ENCODE measurements at regions not wholly inside any gene's neighbourhood (a gene's known extent, or its start where the extent isn't known, plus 50 kb on each side); places are given as distances from the start of the nearest gene placed in this dataset.

GRCh38 chr1:65045022-65045817, 78.9 kb upstream of the JAK1 start:
- no peaks in the 10 kb centered on the region for H3K9me3 Mint-ChIP-seq
- DNase-seq: no peak

DNA sequence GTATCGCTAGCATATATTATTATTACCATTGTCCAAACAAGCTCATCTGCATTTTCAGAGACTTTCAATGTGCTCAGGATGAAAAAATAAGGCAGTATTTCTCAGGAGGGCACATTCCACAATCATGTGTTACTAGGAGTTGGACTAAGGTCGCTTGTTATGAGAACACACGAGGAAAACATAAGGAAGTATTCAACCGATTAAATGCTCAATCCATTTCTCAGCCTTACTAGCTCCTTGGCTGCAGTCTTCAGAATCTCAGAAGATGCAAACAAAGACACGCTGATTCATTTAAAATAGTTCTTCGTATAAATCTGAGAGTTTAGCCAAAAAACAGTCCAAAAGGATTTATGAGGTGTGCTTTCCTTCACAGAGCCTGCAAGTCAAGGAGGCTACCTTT, 82.0 kb upstream of the JAK1 start:
- TF ChIP-seq, protein P1, sequence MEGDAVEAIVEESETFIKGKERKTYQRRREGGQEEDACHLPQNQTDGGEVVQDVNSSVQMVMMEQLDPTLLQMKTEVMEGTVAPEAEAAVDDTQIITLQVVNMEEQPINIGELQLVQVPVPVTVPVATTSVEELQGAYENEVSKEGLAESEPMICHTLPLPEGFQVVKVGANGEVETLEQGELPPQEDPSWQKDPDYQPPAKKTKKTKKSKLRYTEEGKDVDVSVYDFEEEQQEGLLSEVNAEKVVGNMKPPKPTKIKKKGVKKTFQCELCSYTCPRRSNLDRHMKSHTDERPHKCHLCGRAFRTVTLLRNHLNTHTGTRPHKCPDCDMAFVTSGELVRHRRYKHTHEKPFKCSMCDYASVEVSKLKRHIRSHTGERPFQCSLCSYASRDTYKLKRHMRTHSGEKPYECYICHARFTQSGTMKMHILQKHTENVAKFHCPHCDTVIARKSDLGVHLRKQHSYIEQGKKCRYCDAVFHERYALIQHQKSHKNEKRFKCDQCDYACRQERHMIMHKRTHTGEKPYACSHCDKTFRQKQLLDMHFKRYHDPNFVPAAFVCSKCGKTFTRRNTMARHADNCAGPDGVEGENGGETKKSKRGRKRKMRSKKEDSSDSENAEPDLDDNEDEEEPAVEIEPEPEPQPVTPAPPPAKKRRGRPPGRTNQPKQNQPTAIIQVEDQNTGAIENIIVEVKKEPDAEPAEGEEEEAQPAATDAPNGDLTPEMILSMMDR (IDR thresholded peaks at IDR 0.05): no peak
- no peak overlapping the region for H3K4me3 Mint-ChIP-seq
- no peak for DNase-seq
- H3K27me3 Mint-ChIP-seq (ENCODE audit: low read depth, poor library complexity): peaks cover 5% of the 10 kb centered on the region
- no peak overlapping the region for H3K27ac Mint-ChIP-seq
- no peaks in the 10 kb centered on the region for H3K36me3 Mint-ChIP-seq (ENCODE audit: low read depth)
- no peaks in the 10 kb centered on the region for H3K9me3 Mint-ChIP-seq
- H3K4me1 Mint-ChIP-seq: no peaks in the 10 kb centered on the region

More at GRCh38 chr1:65045022-65045817, 78.9 kb upstream of the JAK1 start:
- no peak overlapping the region for H3K4me3 Mint-ChIP-seq
- H3K4me1 Mint-ChIP-seq: no peaks in the 10 kb centered on the region
- no peak overlapping the region for H3K27ac Mint-ChIP-seq
- no peaks in the 10 kb centered on the region for H3K36me3 Mint-ChIP-seq (ENCODE audit: low read depth)
- TF ChIP-seq, protein P1 (IDR thresholded peaks at IDR 0.05): no peak
- peaks cover 5% of the 10 kb centered on the region for H3K27me3 Mint-ChIP-seq (ENCODE audit: low read depth, poor library complexity)

DNA sequence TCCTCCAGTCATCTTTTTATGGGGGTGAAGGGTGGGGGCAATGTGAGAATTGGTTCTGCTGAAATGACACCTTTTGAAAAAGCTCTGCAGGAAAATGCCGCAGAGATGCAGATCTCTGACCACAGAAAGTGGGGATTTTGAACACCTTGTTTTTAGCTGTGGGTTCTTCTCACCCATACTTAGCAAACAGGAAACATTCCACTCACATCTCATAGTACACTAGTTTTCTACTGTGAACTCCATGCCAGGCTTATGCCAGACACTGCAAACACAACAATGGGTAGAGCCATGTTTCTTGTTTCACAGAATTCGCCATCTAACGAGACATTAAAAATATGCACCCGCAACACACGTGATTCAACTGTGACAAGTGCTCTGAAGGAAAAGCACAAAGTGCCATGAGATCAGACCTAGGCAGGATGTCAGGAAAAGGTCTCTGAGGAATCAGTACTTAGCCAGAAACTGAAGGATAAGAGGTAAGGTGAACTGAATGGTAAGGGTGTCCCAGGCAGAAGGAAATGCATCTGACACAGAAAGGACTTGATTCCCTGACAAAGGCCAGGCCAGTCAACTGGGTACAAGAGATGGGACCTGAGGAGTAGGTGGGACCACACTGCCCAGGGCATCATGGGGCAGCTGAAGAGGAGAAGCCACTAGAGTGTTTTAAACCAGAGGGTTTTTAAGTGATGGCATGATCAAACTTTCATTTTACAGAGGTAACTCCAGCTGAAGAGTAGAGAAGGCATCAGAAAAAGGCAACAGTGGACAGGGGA, 83.8 kb upstream of the JAK1 start:
- Mint-ChIP-seq H3K27ac (no peak overlapping the region), H3K4me3 (no peak overlapping the region), H3K9me3 (no peaks in the 10 kb centered on the region), H3K27me3 (ENCODE audit: low read depth, poor library complexity) (peaks cover 3% of the 10 kb centered on the region), H3K4me1 (no peaks in the 10 kb centered on the region), H3K36me3 (ENCODE audit: low read depth) (peaks cover 8% of the 10 kb centered on the region)
- no peak for DNase-seq
- TF ChIP-seq, protein P1 (IDR thresholded peaks at IDR 0.05): no peak

- TF ChIP-seq, protein P1 (IDR thresholded peaks at IDR 0.05): no peak
- Mint-ChIP-seq H3K9me3 (no peaks in the 10 kb centered on the region), H3K27ac (no peak overlapping the region), H3K36me3 (ENCODE audit: low read depth) (peaks cover 14% of the 10 kb centered on the region), H3K27me3 (ENCODE audit: low read depth, poor library complexity) (no peaks in the 10 kb centered on the region), H3K4me3 (no peak overlapping the region), H3K4me1 (no peaks in the 10 kb centered on the region)
- no peak for DNase-seq
Measured at GRCh38 chr1:65050735-65051134, 84.4 kb upstream of the JAK1 start.

DNA sequence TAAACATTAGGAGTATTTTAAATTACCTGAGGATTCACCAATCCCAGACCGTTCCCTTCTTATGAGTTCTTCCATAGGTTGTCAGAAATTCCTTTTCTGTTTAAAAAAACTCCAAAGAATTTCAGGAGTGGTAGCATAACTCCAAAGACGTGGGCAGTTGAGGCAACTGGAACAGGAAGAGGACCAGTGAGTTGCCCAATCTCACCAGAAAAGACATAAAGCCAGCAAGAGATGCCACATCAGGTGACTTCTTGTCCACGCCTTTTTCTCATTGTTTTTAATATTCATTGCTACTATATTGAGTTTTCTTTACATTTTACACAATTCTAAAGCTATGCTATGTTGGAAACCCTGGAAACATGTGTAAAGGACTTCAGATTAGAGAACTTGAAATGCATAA, 88.1 kb upstream of the JAK1 start:
- TF ChIP-seq, protein P1 (IDR thresholded peaks at IDR 0.05): no peak
- Mint-ChIP-seq H3K36me3 (ENCODE audit: low read depth) (peaks cover 27% of the 10 kb centered on the region), H3K9me3 (no peaks in the 10 kb centered on the region), H3K27ac (no peak overlapping the region), H3K4me3 (no peak overlapping the region), H3K4me1 (peaks cover 8% of the 10 kb centered on the region), H3K27me3 (ENCODE audit: low read depth, poor library complexity) (no peaks in the 10 kb centered on the region)
- DNase-seq: no peak
